ENCODE measurements at regions not wholly inside any gene's neighbourhood (a gene's known extent, or its start where the extent isn't known, plus 50 kb on each side); places are given as distances from the start of the nearest gene placed in this dataset.

GRCh38 chr11:71201936-71202597, 50.3 kb downstream of the SHANK2 start:
- no peak for DNase-seq (ENCODE audit: low read depth in 3 of 3, low spot score in 2 of 3)

GRCh38 chr11:71201231-71201630, 51.1 kb downstream of the SHANK2 start:
- no peak for DNase-seq (ENCODE audit: low read depth in 3 of 3, low spot score in 2 of 3)

- no peak for DNase-seq (ENCODE audit: low read depth in 3 of 3, low spot score in 2 of 3)
These were observed 51.6 kb downstream of the SHANK2 start for GRCh38 chr11:71200761-71201160.

GRCh38 chr11:71200172-71200716, 52.1 kb downstream of the SHANK2 start:
- no peak for DNase-seq (ENCODE audit: low read depth in 3 of 3, low spot score in 2 of 3)

- no peak for DNase-seq (ENCODE audit: low read depth in 3 of 3, low spot score in 2 of 3)
These were observed 53.1 kb downstream of the SHANK2 start for GRCh38 chr11:71199226-71199820.

GRCh38 chr11:71198823-71199165, 53.6 kb downstream of the SHANK2 start:
- no peak for DNase-seq (ENCODE audit: low read depth in 3 of 3, low spot score in 2 of 3)

- no peak for DNase-seq (ENCODE audit: low read depth in 3 of 3, low spot score in 2 of 3)
These were observed 54.1 kb downstream of the SHANK2 start for GRCh38 chr11:71198141-71198822.

GRCh38 chr11:71197096-71197495, 55.3 kb downstream of the SHANK2 start:
- no peak for DNase-seq (ENCODE audit: low read depth in 3 of 3, low spot score in 2 of 3)

GRCh38 chr11:71194710-71195109, 57.7 kb downstream of the SHANK2 start:
- no peak for DNase-seq (ENCODE audit: low read depth in 3 of 3, low spot score in 2 of 3)

- no peak for DNase-seq (ENCODE audit: low read depth in 3 of 3, low spot score in 2 of 3)
These were observed 58.9 kb downstream of the SHANK2 start for GRCh38 chr11:71193431-71193830.

- no peak for DNase-seq (ENCODE audit: low read depth in 3 of 3, low spot score in 2 of 3)
These were observed 59.7 kb downstream of the SHANK2 start for GRCh38 chr11:71192629-71193028.

GRCh38 chr11:71191201-71191600, 61.2 kb downstream of the SHANK2 start:
- no peak for DNase-seq (ENCODE audit: low read depth in 3 of 3, low spot score in 2 of 3)

GRCh38 chr11:71190551-71190950, 61.8 kb downstream of the SHANK2 start:
- DNase-seq (ENCODE audit: low read depth in 3 of 3, low spot score in 2 of 3): no peak

- no peak for DNase-seq (ENCODE audit: low read depth in 3 of 3, low spot score in 2 of 3)
These were observed 62.5 kb downstream of the SHANK2 start for GRCh38 chr11:71189768-71190315.

- DNase-seq (ENCODE audit: low read depth in 3 of 3, low spot score in 2 of 3): no peak
These were observed 63.2 kb downstream of the SHANK2 start for GRCh38 chr11:71188886-71189767.

- DNase-seq (ENCODE audit: low read depth in 3 of 3, low spot score in 2 of 3): no peak
These were observed 64.3 kb downstream of the SHANK2 start for GRCh38 chr11:71188073-71188472.

GRCh38 chr11:71186806-71187205, 65.6 kb downstream of the SHANK2 start:
- no peak for DNase-seq (ENCODE audit: low read depth in 3 of 3, low spot score in 2 of 3)

GRCh38 chr11:71185411-71185810, 67.0 kb downstream of the SHANK2 start:
- no peak for DNase-seq (ENCODE audit: low read depth in 3 of 3, low spot score in 2 of 3)

GRCh38 chr11:71184421-71185210, 67.8 kb downstream of the SHANK2 start:
- DNase-seq (ENCODE audit: low read depth in 3 of 3, low spot score in 2 of 3): no peak

GRCh38 chr11:71183878-71184277, 68.5 kb downstream of the SHANK2 start:
- no peak for DNase-seq (ENCODE audit: low read depth in 3 of 3, low spot score in 2 of 3)
